Endodermal cell (in vitro differentiated cells): ENCODE measurements at regions not wholly inside any gene's neighbourhood (a gene's known extent, or its start where the extent isn't known, plus 50 kb on each side); places are given as distances from the start of the nearest gene placed in this dataset.

ENCODE experiments used
- DNase-seq: peaks from one replicate; pipeline ENCODE4 v3.0.0-alpha.2; 2017
- H3K27ac ChIP-seq: 2 replicates; pipeline ENCODE4 v1.5.1; 2013; ENCODE audit warnings: mild to moderate bottlenecking, low read depth, low read length, moderate library complexity
- H3K27me3 ChIP-seq: 2 replicates; pipeline ENCODE4 v1.6.1; 2013; ENCODE audit warnings: mild to moderate bottlenecking, low read length, moderate library complexity; ENCODE audit not compliant: insufficient read depth, control insufficient read depth, poor library complexity, severe bottlenecking
- H3K36me3 ChIP-seq: 2 replicates; pipeline ENCODE4 v1.7.0; 2013; ENCODE audit warnings: mild to moderate bottlenecking, low read length, moderate library complexity; ENCODE audit not compliant: control insufficient read depth, insufficient read depth
- H3K4me1 ChIP-seq: one replicate; pipeline ENCODE4 v1.7.0; 2013; ENCODE audit warnings: low read length; ENCODE audit not compliant: control insufficient read depth, insufficient read depth
- H3K4me3 ChIP-seq: 2 replicates; pipeline ENCODE4 v1.5.1; 2013; ENCODE audit warnings: mild to moderate bottlenecking, low read length, moderate library complexity
- H3K9ac ChIP-seq: 2 replicates; pipeline ENCODE4 v1.6.1; 2013; ENCODE audit warnings: mild to moderate bottlenecking, low read length, moderate library complexity; ENCODE audit not compliant: poor library complexity, severe bottlenecking; ENCODE audit errors: extremely low read depth
- H3K9me3 ChIP-seq: 2 replicates; pipeline ENCODE4 v1.6.1; 2013; ENCODE audit warnings: mild to moderate bottlenecking, low read length, moderate library complexity; ENCODE audit not compliant: control insufficient read depth
- H3K27ac Mint-ChIP-seq: 2 replicates; pipeline ENCODE4 v1.8.0; 2020; ENCODE audit warnings: mixed read lengths
- H3K27me3 Mint-ChIP-seq: 2 replicates; pipeline ENCODE4 v1.8.0; 2021; ENCODE audit warnings: mild to moderate bottlenecking, mixed read lengths; ENCODE audit not compliant: insufficient read depth
- H3K36me3 Mint-ChIP-seq: 2 replicates; pipeline ENCODE4 v1.8.0; 2020; ENCODE audit warnings: low read depth, mixed read lengths
- H3K4me1 Mint-ChIP-seq: 2 replicates; pipeline ENCODE4 v1.8.0; 2020; ENCODE audit warnings: mixed read lengths
- H3K4me3 Mint-ChIP-seq: 2 replicates; pipeline ENCODE4 v1.8.0; 2020; ENCODE audit warnings: mild to moderate bottlenecking, moderate library complexity, mixed read lengths
- H3K9me3 Mint-ChIP-seq: 2 replicates; pipeline ENCODE4 v1.8.0; 2020; ENCODE audit warnings: mild to moderate bottlenecking, mixed read lengths
- CTCF ChIP-seq: fragments of 200-600 bp; sonication (generic); conservative IDR thresholded peaks from 2 replicates; pipeline ENCODE4 v1.5.0; 2021; ENCODE audit warnings: antibody characterized with exemption, mild to moderate bottlenecking
- WGBS, 2 experiments: methylation state at CpG; one replicate each; pipeline versions ENCODE4 v1.1.5 to v1.1.7; 2013; ENCODE audit warnings: missing lambda C conversion rate in 2 of 2, mixed read lengths in 1 of 2; ENCODE audit not compliant: insufficient coverage in 1 of 2, insufficient read length in 1 of 2; 5-methylcytosine and 5-hydroxymethylcytosine counted together

GRCh38 chr10:118216571-118217170 is 125.5 kb downstream of the FAM204A start:
- Histone ChIP-seq H3K4me3 (no peak overlapping the region), H3K36me3 (no peaks in the 10 kb centered on the region), H3K9ac (no peak overlapping the region), H3K9me3 (no peaks in the 10 kb centered on the region), H3K27ac (no peak overlapping the region), H3K27me3 (no peaks in the 10 kb centered on the region), H3K4me1 (peaks cover 2% of the 10 kb centered on the region)
- H3K9me3 Mint-ChIP-seq: no peaks in the 10 kb centered on the region
- H3K4me1 Mint-ChIP-seq: peaks cover 8% of the 10 kb centered on the region
- no peaks in the 10 kb centered on the region for H3K36me3 Mint-ChIP-seq
- H3K27me3 Mint-ChIP-seq: peaks cover 10% of the 10 kb centered on the region
- TF ChIP-seq CTCF: no peak
- DNase-seq: no peak
- H3K4me3 Mint-ChIP-seq: no peak overlapping the region
- no peak overlapping the region for H3K27ac Mint-ChIP-seq
- 85 to 89% methylated on average over 2 to 3 of the region's 3 CpGs for WGBS, 2 experiments

- H3K27me3 Mint-ChIP-seq: peaks cover 10% of the 10 kb centered on the region
- H3K27ac ChIP-seq: no peak overlapping the region
Observed at GRCh38 chr10:118216020-118216419, 126.1 kb downstream of the FAM204A start.

GRCh38 chr10:118214776-118215175 is 127.3 kb downstream of the FAM204A start:
- H3K36me3 Mint-ChIP-seq: no peaks in the 10 kb centered on the region
- H3K4me1 Mint-ChIP-seq: peaks cover 8% of the 10 kb centered on the region
- H3K9me3 Mint-ChIP-seq: no peaks in the 10 kb centered on the region
- no peak overlapping the region for H3K27ac Mint-ChIP-seq
- Histone ChIP-seq H3K27ac (no peak overlapping the region), H3K9ac (no peak overlapping the region), H3K36me3 (no peaks in the 10 kb centered on the region), H3K27me3 (no peaks in the 10 kb centered on the region), H3K4me3 (no peak overlapping the region), H3K9me3 (no peaks in the 10 kb centered on the region), H3K4me1 (peaks cover 2% of the 10 kb centered on the region)
- H3K27me3 Mint-ChIP-seq: peaks cover 8% of the 10 kb centered on the region
- 95 to 100% methylated on average over 1 to 3 of the region's 3 CpGs for WGBS, 2 experiments
- no peak overlapping the region for H3K4me3 Mint-ChIP-seq
- no peak for DNase-seq
- no peak for TF ChIP-seq CTCF

More at GRCh38 chr10:118216020-118216419, 126.1 kb downstream of the FAM204A start:
- Mint-ChIP-seq H3K36me3 (no peaks in the 10 kb centered on the region), H3K4me1 (peaks cover 8% of the 10 kb centered on the region), H3K9me3 (no peaks in the 10 kb centered on the region), H3K4me3 (no peak overlapping the region), H3K27ac (no peak overlapping the region)
- H3K4me3 ChIP-seq: no peak overlapping the region
- peaks cover 2% of the 10 kb centered on the region for H3K4me1 ChIP-seq
- H3K36me3 ChIP-seq: no peaks in the 10 kb centered on the region
- H3K9ac ChIP-seq: no peak overlapping the region
- H3K9me3 ChIP-seq: no peaks in the 10 kb centered on the region
- no peaks in the 10 kb centered on the region for H3K27me3 ChIP-seq
- no peak for TF ChIP-seq CTCF
- no peak for DNase-seq
- WGBS, 2 experiments: 86 to 88% methylated on average over 4 to 6 of the region's 6 CpGs
